H1 (cell line): ENCODE measurements at regions not wholly inside any gene's neighbourhood (a gene's known extent, or its start where the extent isn't known, plus 50 kb on each side); places are given as distances from the start of the nearest gene placed in this dataset.

Source experiments
- CTCF ChIA-PET: fragments of 300-600 bp; sonication (Branson Sonifier 250); formaldehyde crosslinking; loops from one replicate; lab custom pipeline; 2021; ENCODE audit not compliant: partially characterized antibody; lab: Charles Lee
- POLR2A ChIA-PET: fragments of 300-600 bp; sonication (Branson Sonifier 250); formaldehyde crosslinking; loops from one replicate; lab custom pipeline; 2021; ENCODE audit warnings: inconsistent platforms; ENCODE audit not compliant: partially characterized antibody; lab: Charles Lee
- DNase-seq, 2 experiments: peaks; one replicate each; pipeline versions ENCODE4 v3.0.0 to v3.0.0-alpha.2; 2010 to 2022; ENCODE audit warnings: low spot score in 2 of 2, low read depth in 1 of 2, mixed read lengths in 1 of 2
- FAIRE-seq: peaks from 2 replicates; lab custom pipeline; 2011; peaks lifted over from hg19 to GRCh38; lab: Jason Lieb, UNC
- H2AFZ ChIP-seq: 2 replicates; pipeline ENCODE4 v1.8.1; 2012; ENCODE audit warnings: low read length, inconsistent platforms
- H2AK5ac ChIP-seq: 2 replicates; pipeline ENCODE4 v1.6.1; 2013; ENCODE audit warnings: low read depth, low read length
- H2BK120ac ChIP-seq: replicated peaks from 2 replicates; pipeline ENCODE3; 2013; ENCODE audit warnings: low read depth, low read length, inconsistent platforms
- H2BK12ac ChIP-seq: 2 replicates; pipeline ENCODE4 v1.6.1; 2013; ENCODE audit warnings: low read depth, low read length
- H2BK15ac ChIP-seq: 2 replicates; pipeline ENCODE4 v1.6.1; 2013; ENCODE audit warnings: low read length
- H2BK20ac ChIP-seq: 2 replicates; pipeline ENCODE4 v1.6.1; 2013; ENCODE audit warnings: low read length
- H2BK5ac ChIP-seq: 2 replicates; pipeline ENCODE4 v1.6.1; 2013; ENCODE audit warnings: low read depth, low read length
- H3K14ac ChIP-seq: 2 replicates; pipeline ENCODE4 v1.6.1; 2013; ENCODE audit warnings: inconsistent platforms; ENCODE audit not compliant: insufficient read length
- H3K18ac ChIP-seq: 2 replicates; pipeline ENCODE4 v1.6.1; 2013; ENCODE audit warnings: low read length; ENCODE audit errors: extremely low read depth
- H3K23ac ChIP-seq: 2 replicates; pipeline ENCODE4 v1.6.1; 2013; ENCODE audit warnings: inconsistent platforms; ENCODE audit not compliant: insufficient read length
- H3K23me2 ChIP-seq: 2 replicates; pipeline ENCODE4 v1.6.1; 2013; ENCODE audit warnings: low read depth, low read length
- H3K27ac ChIP-seq: 2 replicates; pipeline ENCODE4 v1.6.1; 2011; ENCODE audit warnings: low read depth, low read length, inconsistent platforms
- H3K27me3 ChIP-seq, 4 experiments: replicated peaks in 1 of 4; 1 replicate in 1 of 4; 2 replicates in 3 of 4; pipeline versions ENCODE4 v1.6.1 to v1.8.1; 2011 to 2013; ENCODE audit warnings: low read length in 3 of 4, mild to moderate bottlenecking in 3 of 4, inconsistent platforms in 2 of 4, mixed read lengths in 2 of 4, moderate library complexity in 1 of 4; ENCODE audit not compliant: control insufficient read depth in 3 of 4, insufficient read depth in 3 of 4; ENCODE audit errors: extremely low read depth in 1 of 4
- H3K36me3 ChIP-seq, 4 experiments: 2 replicates each; pipeline versions ENCODE4 v1.6.1 to v1.8.1; 2011 to 2013; ENCODE audit warnings: mild to moderate bottlenecking in 4 of 4, low read length in 3 of 4, moderate library complexity in 2 of 4, control low read depth in 1 of 4, inconsistent platforms in 1 of 4; ENCODE audit not compliant: insufficient read depth in 4 of 4, control insufficient read depth in 2 of 4
- H3K4ac ChIP-seq: replicated peaks from 2 replicates; pipeline ENCODE3; 2013; ENCODE audit warnings: low read length, low read depth, mixed read lengths, inconsistent platforms; ENCODE audit not compliant: insufficient read length
- H3K4me1 ChIP-seq, 4 experiments: replicated peaks in 1 of 4; 1 replicate in 1 of 4; 2 replicates in 3 of 4; pipeline versions ENCODE4 v1.6.1 to v1.8.1; 2011 to 2013; ENCODE audit warnings: low read length in 3 of 4, inconsistent platforms in 2 of 4, mixed read lengths in 1 of 4; ENCODE audit not compliant: insufficient read depth in 4 of 4, control insufficient read depth in 3 of 4
- H3K4me2 ChIP-seq, 2 experiments: 2 replicates each; pipeline versions ENCODE4 v1.6.1 to v1.8.1; 2011 to 2013; ENCODE audit warnings: low read depth in 2 of 2, low read length in 2 of 2, control low read depth in 1 of 2, inconsistent platforms in 1 of 2, mild to moderate bottlenecking in 1 of 2; ENCODE audit not compliant: insufficient read depth in 1 of 2
- H3K4me3 ChIP-seq, 4 experiments: fragments of 200-600, 300-600 bp in 1 of 4; sonication (generic), shearing (Covaris generic), sonication (Bioruptor Twin) in 1 of 4; 2 replicates each; pipeline versions ENCODE4 v1.5.1 to v1.8.1; 2011 to 2016; ENCODE audit warnings: low read length in 4 of 4, low read depth in 3 of 4, control low read depth in 2 of 4, inconsistent platforms in 2 of 4, mild to moderate bottlenecking in 2 of 4, mixed read lengths in 1 of 4, moderate library complexity in 1 of 4; ENCODE audit not compliant: insufficient read depth in 2 of 4; ENCODE audit errors: extremely low read depth in 1 of 4
- H3K56ac ChIP-seq: replicated peaks from 2 replicates; pipeline ENCODE3; 2013; ENCODE audit warnings: low read depth, mild to moderate bottlenecking, mixed read lengths, low read length, inconsistent platforms; ENCODE audit not compliant: insufficient read length
- H3K79me1 ChIP-seq: 2 replicates; pipeline ENCODE4 v1.6.1; 2013; ENCODE audit warnings: low read depth, low read length, control low read depth
- H3K79me2 ChIP-seq, 2 experiments: 2 replicates each; pipeline versions ENCODE4 v1.6.1 to v1.8.1; 2012 to 2013; ENCODE audit warnings: low read length in 2 of 2, mild to moderate bottlenecking in 2 of 2, inconsistent platforms in 1 of 2; ENCODE audit not compliant: insufficient read depth in 2 of 2, control insufficient read depth in 1 of 2
- H3K9ac ChIP-seq, 4 experiments: replicated peaks in 1 of 4; 1 replicate in 1 of 4; 2 replicates in 3 of 4; pipeline versions ENCODE4 v1.6.1 to v1.8.1; 2011 to 2013; ENCODE audit warnings: low read depth in 3 of 4, low read length in 3 of 4, control low read depth in 2 of 4, mild to moderate bottlenecking in 2 of 4, moderate library complexity in 2 of 4, inconsistent platforms in 1 of 4; ENCODE audit errors: extremely low read depth in 1 of 4
- H3K9me3 ChIP-seq, 2 experiments: 2 replicates each; pipeline versions ENCODE4 v1.6.1 to v1.8.1; 2012 to 2013; ENCODE audit warnings: mild to moderate bottlenecking in 2 of 2, moderate library complexity in 2 of 2, control low read depth in 1 of 2, inconsistent platforms in 1 of 2, low read depth in 1 of 2, low read length in 1 of 2, mixed read lengths in 1 of 2; ENCODE audit not compliant: insufficient read depth in 2 of 2
- H4K20me1 ChIP-seq, 2 experiments: replicated peaks in 1 of 2; 2 replicates each; pipeline versions ENCODE3 to v1.8.1; 2011 to 2013; ENCODE audit warnings: inconsistent platforms in 2 of 2, low read length in 2 of 2, mild to moderate bottlenecking in 1 of 2; ENCODE audit not compliant: insufficient read depth in 2 of 2, control insufficient read depth in 1 of 2
- H4K5ac ChIP-seq: 2 replicates; pipeline ENCODE4 v1.6.1; 2013; ENCODE audit warnings: low read length, low read depth, mixed read lengths, inconsistent platforms; ENCODE audit not compliant: insufficient read length
- H4K8ac ChIP-seq: 2 replicates; pipeline ENCODE4 v1.8.0; 2013; ENCODE audit warnings: mild to moderate bottlenecking, moderate library complexity, low read length, inconsistent platforms; ENCODE audit not compliant: insufficient read depth; ENCODE audit errors: extremely low read depth
- H4K91ac ChIP-seq: replicated peaks from 2 replicates; pipeline ENCODE3; 2013; ENCODE audit warnings: low read length, mixed read lengths, inconsistent platforms; ENCODE audit not compliant: insufficient read length
- ATF2 ChIP-seq: IDR thresholded peaks from 2 replicates; pipeline ENCODE4 v1.6.1; 2012; ENCODE audit warnings: low read length, inconsistent platforms
- BRCA1 ChIP-seq: IDR thresholded peaks from 2 replicates; pipeline ENCODE4 v1.6.1; 2012; ENCODE audit warnings: low read depth, low read length, improper control_type of control experiment
- CBX5 ChIP-seq: fragments of 300-800, 300-1000 bp; sonication (generic); IDR thresholded peaks from 2 replicates; pipeline ENCODE4 v1.7.1; 2016; ENCODE audit warnings: antibody characterized with exemption, low read length, low read depth
- CHD1 ChIP-seq: IDR thresholded peaks from 2 replicates; pipeline ENCODE4 v1.6.1; 2012; ENCODE audit warnings: low read depth, low read length, improper control_type of control experiment
- CREB1 ChIP-seq: IDR thresholded peaks from 2 replicates; pipeline ENCODE4 v1.6.1; 2012; ENCODE audit warnings: inconsistent platforms
- E2F6 ChIP-seq: IDR thresholded peaks from 2 replicates; pipeline ENCODE4 v1.6.1; 2012; ENCODE audit warnings: inconsistent platforms
- MAFK ChIP-seq: IDR thresholded peaks from 2 replicates; pipeline ENCODE4 v1.6.1; 2012; ENCODE audit warnings: low read depth, mild to moderate bottlenecking, improper control_type of control experiment, low read length
- MAX ChIP-seq: IDR thresholded peaks from 2 replicates; pipeline ENCODE4 v1.6.1; 2012; ENCODE audit warnings: inconsistent platforms
- RBBP5 ChIP-seq: IDR thresholded peaks from 2 replicates; pipeline ENCODE4 v1.7.1; 2012; ENCODE audit warnings: low read depth, mild to moderate bottlenecking, inconsistent platforms, low read length, moderate library complexity, borderline replicate concordance
- RXRA ChIP-seq: IDR thresholded peaks from 2 replicates; pipeline ENCODE4 v1.6.1; 2011; ENCODE audit warnings: low read depth, mild to moderate bottlenecking, low read length, moderate library complexity; ENCODE audit not compliant: insufficient read depth
- SIN3A ChIP-seq, 2 experiments: IDR thresholded peaks in 1 of 2; conservative IDR thresholded peaks in 1 of 2; 2 replicates each; pipeline ENCODE4 v1.6.1; 2011 to 2012; ENCODE audit warnings: low read length in 2 of 2, improper control_type of control experiment in 1 of 2, low read depth in 1 of 2, mild to moderate bottlenecking in 1 of 2
- SP1 ChIP-seq: IDR thresholded peaks from 2 replicates; pipeline ENCODE4 v1.6.1; 2011; ENCODE audit warnings: low read depth, low read length
- WGBS, 2 experiments: shearing (Covaris generic) in 1 of 2; methylation state at CpG; one replicate each; pipeline versions ENCODE4 v1.1.6 to v1.1.7; 2013 to 2015; ENCODE audit warnings: low lambda C conversion rate in 2 of 2, mixed read lengths in 2 of 2, inconsistent platforms in 1 of 2, low coverage in 1 of 2, missing lambda C conversion rate in 1 of 2; ENCODE audit not compliant: insufficient replicate concordance in 2 of 2, insufficient coverage in 1 of 2, insufficient read length in 1 of 2; ENCODE audit errors: extremely low coverage in 1 of 2, missing lambda C conversion rate in 1 of 2; 5-methylcytosine and 5-hydroxymethylcytosine counted together

- Histone ChIP-seq H4K91ac (no peak overlapping the region), H3K14ac (no peak overlapping the region), H3K27ac (no peak overlapping the region), H3K23me2 (no peaks in the 10 kb centered on the region), H3K18ac (no peak overlapping the region), H2AK5ac (no peak overlapping the region), H3K4me3 (no peak overlapping the region), H3K4ac (no peak overlapping the region), H3K27me3 (no peaks in the 10 kb centered on the region), H4K8ac (no peak overlapping the region), H3K23ac (no peak overlapping the region), H2BK12ac (no peak overlapping the region), H2BK120ac (no peak overlapping the region), H3K4me2 (no peak overlapping the region), H2BK20ac (no peak overlapping the region), H4K5ac (no peak overlapping the region), H3K56ac (no peak overlapping the region), H3K4me1 (no peaks in the 10 kb centered on the region), H2AFZ (0 out of 2 replicates have a peak overlapping the region, but pooled peaks have one; percentile 34), H3K79me1 (no peaks in the 10 kb centered on the region), H3K9me3 (no peaks in the 10 kb centered on the region), H3K79me2 (no peaks in the 10 kb centered on the region), H3K9ac (no peak overlapping the region), H2BK15ac (no peak overlapping the region), H2BK5ac (no peak overlapping the region), H4K20me1 (no peaks in the 10 kb centered on the region), H3K36me3 (no peaks in the 10 kb centered on the region)
- POLR2A ChIA-PET = no interaction called here
- DNase-seq (no peak), FAIRE-seq (no peak)
- CTCF ChIA-PET = interaction anchor here (0.8 to 8.6 kb wide), 8 partner anchors 78 to 315 kb away, joined by 3 to 61 read pairs (median 4); no protein-coding TSS in a partner anchor
- WGBS, 2 experiments = 91% methylated on average over 6 of the region's 6 CpGs; no CpG with 5 or more reads in 1 of the 2 experiments
- TF ChIP-seq MAX = no peak
- TF ChIP-seq SIN3A (conservative IDR thresholded peaks at IDR 0.05 in 1 of 2, IDR thresholded peaks at IDR 0.05 in 1 of 2; ENCODE audit: low read depth in 1 of 2, low read length in 2 of 2) = no peak
- no peak for TF ChIP-seq CBX5
- TF ChIP-seq ATF2 = no peak
- TF ChIP-seq RBBP5 = no peak
- TF ChIP-seq RXRA = no peak
- TF ChIP-seq BRCA1 = no peak
- no peak for TF ChIP-seq CREB1
- TF ChIP-seq MAFK = no peak
- no peak for TF ChIP-seq E2F6
- no peak for TF ChIP-seq CHD1
- no peak for TF ChIP-seq SP1
Measured at GRCh38 chr18:64332835-64333234, 183.9 kb upstream of the LINC00305 start.
